GM19468 (cell line): ENCODE measurements at regions not wholly inside any gene's neighbourhood (a gene's known extent, or its start where the extent isn't known, plus 50 kb on each side); places are given as distances from the start of the nearest gene placed in this dataset.
A peak's percentile ranks its signal among the peaks of the same experiment; 100 is the strongest.

Experiments
- ATAC-seq: cut with Tn5 transposase; IDR thresholded peaks from one replicate; pipeline ENCODE4 v1.9.1; 2021; ENCODE audit warnings: mild to moderate bottlenecking, moderate library complexity, moderate number of reproducible peaks; ENCODE audit not compliant: unreplicated experiment; ENCODE audit errors: extremely low read depth

DNA sequence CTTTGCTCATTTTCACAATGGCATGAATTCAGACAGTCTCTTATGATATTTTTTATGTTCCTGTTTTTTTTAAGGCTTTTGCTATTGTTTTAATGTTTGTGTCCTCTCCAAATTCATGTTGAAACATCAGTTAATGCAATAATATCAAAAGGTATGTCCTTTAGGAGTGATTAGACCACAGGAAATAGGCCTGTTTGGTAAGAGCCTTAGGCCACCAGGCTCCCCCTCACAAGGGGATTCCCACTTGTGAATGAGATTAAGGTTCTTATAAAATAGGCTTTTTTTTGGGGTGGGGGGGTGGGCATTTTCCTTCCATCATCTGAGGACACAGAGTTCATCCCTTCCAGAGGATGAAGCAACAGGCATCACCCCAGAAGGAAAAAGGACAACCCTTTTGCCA lies 2074.2 kb upstream of the C9orf72 start:
- ATAC-seq: no peak

DNA sequence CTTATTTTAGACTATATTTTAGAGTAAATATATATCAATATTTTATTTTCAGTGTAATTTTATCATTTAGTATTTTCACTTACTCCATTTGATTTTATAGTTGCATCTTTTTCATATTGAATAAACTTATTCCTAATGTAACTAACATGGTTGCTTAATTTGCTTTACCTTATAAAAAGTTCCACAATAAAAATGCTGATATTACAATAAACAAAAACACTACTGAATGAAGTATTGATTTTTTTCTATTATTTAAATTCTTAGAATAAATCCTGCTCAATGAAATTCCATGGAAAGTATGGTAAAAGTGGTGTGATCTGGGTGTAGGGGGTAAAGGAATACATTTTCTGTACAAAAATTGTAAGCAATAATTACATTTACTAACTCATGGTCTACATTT lies 2074.9 kb upstream of the C9orf72 start:
- no peak for ATAC-seq

DNA sequence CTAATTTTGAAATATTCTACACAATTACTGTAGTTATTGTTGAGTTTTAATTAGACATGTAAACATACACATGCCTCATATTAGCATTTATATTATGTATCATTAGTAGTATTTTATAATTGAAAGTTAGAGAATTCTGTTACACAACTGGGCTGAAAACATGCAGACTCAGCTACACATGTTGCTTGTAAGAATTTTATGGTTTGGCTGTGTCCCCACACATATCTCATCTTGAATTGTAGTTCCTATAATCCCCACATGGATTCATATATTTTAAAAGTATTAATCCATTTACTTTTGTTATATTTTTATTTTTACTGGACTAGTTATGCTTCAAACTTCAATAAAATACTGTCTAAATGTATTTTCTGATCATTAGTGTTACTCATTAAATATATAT lies 2075.3 kb upstream of the C9orf72 start:
- ATAC-seq: no peak

DNA sequence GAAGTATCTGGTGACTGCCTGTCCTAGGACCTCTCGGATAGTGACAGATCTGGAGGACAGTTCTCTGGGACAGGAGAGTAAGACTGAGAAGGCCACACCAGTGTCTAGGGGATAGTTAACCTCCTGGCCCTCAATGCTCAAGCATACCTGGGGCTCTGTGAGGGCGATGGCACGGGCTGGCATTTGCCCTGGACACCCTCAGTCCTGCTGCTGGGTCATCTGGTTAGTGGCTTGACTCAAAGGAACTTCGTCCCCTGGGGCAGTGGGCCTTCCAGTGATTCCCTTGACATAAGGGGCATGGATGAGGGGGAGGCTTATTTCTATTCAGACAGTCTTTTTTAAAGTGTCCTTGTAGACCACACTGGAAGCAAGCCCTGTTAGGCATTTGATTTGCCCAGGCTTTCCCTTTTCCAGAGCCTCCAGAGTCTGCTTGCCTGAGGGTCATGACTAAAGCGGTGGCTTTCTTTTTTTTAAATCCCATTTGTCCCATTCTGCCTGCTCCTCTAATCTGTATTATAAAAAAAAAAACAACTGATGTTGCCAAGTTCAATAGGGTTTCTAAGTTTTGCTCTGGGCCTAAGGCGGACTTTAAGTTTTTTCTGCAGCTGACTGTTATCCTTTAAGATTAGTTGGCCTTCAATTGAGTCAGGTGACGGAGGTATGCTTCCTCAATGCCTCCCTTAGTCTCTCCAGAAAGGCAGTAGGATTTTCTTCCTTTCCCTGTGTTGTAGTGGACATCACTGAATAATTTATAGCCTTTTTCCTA lies 2083.5 kb upstream of the C9orf72 start:
- no peak for ATAC-seq

DNA sequence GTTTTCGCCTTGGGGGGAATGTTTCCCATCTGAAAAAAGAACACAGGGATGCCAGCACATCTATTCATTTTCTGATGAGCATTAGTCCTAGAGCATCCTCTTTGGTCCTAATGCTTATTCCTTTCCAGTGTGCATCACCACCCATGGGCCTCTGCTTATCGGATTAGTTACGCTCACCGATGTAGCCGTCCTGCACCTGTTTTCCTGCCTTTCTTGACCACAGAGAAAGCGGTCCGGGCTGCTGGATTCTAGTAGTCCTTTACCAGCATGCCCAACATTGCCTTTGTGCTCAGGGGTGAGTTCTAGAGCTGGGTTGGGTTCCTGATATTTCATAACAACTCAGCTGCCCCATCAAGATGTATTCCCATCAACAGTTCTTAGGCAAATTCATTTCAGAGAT lies 2084.5 kb upstream of the C9orf72 start:
- no peak for ATAC-seq

DNA sequence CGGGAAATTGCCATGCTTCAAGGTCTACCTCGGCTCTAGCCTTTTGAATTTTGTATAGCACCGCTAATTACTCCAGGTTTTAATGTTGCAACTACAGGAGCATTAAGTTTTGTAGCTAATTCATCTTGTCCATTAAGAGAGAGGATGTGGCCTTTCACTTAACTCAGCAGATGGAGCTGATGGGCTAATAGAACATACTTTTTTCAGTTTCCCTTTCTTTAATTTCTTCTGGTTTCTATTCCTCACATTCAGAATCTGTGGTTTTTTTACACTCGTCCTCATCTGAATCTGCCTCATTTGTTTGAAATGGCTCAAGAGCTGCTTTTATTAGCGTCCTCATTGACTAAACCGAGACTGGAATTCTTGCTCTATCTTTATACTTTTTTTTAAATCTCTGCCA lies 2085.7 kb upstream of the C9orf72 start:
- ATAC-seq: no peak

DNA sequence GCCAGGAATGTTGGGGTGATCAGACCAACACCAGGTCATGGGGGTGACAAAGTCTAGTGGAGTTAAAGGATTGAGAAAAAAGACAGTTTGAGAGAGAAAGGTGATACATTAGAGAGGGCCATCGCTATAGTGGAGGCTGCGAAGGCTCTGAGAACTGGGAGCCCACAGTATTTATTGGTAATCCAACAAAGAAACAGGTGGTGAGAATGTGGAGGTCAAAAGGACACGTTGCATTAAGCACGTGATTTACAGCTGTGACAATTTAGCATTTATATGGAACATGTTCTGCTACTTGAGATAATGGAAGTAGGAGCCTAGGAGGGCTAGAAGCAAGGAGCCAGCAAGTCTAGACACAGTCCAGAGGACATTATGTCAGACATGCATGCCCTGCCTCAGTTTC lies 2086.5 kb upstream of the C9orf72 start:
- ATAC-seq: no peak

DNA sequence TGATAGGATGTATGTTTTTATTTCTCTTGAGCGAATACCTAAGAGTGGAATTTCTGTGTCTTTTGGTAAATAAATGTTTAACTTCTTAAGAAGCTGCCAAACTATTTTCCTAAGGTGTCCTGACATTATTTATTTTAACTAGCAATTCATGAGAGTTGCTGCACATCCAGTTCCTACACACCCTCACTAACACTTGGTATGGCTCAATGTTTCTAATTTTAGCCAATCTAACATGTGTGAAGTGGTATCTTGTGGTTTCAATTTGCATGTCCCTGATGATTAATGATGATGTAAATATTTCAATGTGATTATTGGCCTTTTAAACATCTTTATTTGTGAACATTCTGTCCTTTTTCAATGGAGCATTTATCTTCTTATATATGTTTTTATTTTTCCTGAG lies 2095.5 kb upstream of the C9orf72 start:
- ATAC-seq: no peak

DNA sequence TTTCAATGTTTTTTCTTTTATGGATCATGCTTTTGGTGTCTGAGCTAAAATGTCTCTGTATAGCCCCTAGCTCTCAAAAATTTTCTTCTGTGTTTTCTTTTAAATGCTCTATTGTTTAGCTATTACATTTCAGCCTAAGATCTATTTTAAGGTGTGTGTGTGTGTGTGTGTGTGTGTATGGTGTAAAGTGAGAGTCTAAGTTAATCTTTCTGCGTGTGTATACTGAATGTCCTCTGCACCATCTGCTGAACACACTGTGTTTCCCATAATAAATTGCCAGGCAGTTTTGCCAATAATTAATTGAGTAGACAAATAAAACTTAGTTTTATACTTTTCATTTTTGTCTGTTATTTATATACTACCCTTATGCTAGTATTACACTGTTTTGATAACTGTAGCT lies 2096.3 kb upstream of the C9orf72 start:
- no peak for ATAC-seq

DNA sequence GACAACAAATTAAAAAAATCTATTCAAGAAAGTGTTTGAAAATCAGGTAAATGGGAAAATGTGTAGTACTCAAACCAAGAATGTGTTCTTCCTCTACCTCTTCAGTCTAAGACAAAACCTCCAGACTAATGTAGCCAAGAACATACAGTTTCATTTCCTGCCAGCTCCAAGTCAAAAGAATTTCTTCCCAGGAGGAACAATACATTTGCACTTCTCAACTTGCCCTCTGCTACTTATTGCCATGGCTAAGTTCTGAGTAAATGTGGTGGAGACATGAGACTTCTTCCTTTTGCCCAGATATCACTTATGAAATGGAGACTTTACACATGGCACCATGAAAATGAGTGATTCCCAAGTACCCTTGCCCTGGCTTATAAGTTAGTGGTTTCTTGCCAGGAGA lies 2112.2 kb upstream of the C9orf72 start:
- no peak for ATAC-seq

DNA sequence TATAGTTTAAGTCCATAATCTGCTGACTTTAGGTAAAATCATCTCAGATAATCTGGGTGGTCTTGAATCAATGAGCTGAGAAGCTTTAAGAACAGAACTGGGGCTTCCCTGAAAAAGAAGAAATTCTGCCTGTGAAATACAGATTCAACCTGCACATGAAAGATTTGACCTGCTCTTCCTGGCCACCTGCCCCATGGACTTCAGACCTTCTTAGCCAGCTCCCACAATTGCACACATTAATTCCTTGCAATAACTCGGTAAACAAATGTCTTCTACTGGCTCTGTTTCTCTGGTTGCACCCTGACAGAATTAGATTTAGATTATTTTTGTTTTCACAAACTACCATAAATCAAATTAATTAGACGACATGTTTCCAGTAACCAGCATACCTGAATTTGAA lies 2117.9 kb upstream of the C9orf72 start:
- no peak for ATAC-seq

DNA sequence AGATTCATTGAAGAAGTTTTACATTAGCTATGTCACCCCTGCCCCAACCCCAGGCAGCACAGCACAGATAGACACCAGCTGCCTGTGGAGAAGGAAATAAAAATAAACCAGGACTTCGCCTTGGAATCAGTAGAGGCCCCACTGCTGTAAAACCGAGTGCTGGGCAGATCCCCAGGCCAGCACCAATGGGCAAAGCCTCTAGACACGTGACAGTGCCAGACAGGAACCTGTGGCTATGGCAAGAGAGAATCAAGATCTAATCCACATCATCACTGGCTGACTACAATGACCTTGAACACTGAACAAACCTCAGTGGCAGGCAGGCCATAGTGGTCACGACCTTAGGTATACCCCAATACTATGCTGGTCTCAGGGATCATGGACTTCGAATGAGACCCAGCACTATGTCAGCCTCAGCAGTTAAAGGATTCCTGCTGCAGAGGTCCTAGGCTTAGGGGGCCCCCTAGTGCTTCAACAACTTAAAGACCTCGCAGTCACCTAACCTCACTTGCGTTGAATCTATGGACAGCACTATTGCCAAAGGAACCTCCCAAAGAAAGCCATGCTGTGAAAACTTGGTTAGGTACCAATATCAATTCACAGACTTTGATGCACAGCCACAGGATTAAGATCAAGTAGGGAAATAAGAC lies 2118.6 kb upstream of the C9orf72 start:
- ATAC-seq: no peak

DNA sequence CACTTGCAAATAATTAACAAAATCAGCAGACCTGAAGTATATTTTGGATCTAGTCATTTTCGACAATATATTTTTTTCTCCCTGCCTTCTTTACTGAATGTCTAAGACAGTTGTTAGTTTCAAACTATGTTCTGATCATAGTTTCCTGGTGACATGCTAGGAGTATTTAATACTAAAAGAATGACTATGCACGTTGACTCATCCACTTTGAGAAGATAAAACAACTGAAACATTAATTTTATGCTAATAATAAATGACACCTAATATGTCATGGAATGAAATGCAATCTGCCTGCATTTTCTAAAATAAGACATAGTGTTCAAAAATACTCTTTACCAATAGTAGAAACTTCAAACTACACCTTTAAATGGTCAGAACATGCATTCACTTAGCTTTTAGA lies 2123.7 kb upstream of the C9orf72 start:
- ATAC-seq: no peak

DNA sequence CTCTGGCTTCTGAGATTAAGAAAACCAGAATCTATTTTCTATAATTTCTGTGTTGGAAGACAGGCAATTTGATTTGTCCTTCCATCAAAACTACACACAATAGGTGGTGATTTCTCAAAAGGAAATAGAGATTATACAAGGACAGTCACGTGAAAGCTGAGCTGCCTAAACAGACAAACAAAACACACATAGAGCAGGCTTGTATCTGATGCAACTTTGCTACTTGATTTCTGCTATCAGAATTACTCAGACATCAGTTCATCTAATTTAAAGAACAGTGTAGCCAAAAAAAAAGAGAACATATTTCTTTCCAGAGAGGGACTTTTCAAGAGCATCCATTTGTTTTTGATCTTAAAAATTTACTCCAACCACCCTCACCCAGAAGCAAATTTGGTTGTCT lies 2128.3 kb upstream of the C9orf72 start:
- ATAC-seq: no peak

DNA sequence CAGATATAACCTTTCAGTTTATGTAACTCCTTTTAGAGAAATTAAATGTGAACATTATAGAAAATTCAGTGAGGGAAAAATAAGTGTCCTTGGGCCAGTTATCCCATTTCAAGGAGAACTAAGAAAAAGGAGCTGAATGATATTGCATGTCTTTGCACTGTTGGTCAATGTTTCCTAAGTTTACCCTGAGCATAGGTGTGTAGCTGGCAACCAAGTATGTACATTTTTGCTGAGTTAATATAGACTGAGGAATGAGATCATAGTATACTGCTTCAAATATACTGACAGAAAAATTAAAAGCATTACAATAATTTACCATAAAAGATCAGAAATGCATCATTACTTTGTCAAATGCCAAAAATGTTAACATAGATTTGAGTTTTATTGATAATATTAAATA lies 2128.7 kb upstream of the C9orf72 start:
- no peak for ATAC-seq

DNA sequence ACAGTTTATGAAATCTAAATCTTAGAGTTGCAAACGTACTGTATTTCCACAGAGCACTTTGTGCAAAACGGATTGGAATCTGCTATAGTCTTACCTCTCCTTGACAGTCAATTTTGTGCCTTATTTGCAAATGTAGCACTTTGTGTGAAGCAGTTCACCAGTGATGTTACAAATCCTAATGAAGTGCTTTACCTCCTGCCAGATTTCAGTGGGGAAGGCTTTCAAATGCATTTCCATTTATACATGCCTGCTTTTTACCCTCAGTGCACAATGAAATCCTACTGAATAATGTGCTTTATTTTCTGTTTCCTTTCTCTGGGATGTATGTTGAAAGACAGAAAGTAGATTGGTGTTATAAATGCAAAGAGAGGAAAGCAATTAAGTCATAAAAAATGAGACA lies 2141.6 kb upstream of the C9orf72 start:
- no peak for ATAC-seq

DNA sequence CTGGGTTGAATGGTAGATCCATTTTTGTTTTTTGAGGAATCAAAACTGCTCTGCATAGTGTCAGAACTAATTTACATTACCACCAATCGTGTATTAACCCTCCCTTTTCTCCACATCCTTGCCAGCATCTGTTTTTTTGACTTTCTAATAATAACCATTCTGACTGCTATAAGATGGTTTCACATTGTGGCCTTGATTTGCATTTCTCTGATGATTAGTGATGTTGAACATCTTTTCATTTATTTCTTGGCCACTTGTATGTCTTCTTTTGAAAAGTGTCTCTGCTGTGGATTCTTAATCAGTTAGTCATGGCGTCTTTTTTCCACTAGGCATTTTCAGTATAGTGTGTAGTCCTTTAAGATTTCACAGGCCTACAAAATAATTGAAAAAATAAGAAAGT lies 2144.3 kb upstream of the C9orf72 start:
- peak; percentile 32 for ATAC-seq

DNA sequence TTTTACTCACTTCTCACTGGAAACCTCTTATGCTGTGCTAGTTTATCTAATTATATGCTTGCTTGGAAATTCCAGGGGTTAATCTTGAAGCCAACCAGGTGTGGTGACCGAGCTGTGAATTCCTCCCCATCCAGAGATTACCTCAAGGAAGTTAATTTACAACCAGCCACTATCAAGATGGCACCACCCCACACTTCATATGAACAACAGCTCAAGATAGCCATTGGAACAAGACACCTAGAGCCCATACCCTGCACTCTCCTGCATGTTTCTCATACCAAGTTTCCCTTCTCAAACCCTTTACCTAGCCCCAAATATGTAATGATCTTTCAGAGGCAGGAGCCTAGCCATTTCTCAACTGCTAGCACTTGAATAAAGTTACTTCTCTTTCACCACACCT lies 2156.9 kb upstream of the C9orf72 start:
- ATAC-seq: no peak

DNA sequence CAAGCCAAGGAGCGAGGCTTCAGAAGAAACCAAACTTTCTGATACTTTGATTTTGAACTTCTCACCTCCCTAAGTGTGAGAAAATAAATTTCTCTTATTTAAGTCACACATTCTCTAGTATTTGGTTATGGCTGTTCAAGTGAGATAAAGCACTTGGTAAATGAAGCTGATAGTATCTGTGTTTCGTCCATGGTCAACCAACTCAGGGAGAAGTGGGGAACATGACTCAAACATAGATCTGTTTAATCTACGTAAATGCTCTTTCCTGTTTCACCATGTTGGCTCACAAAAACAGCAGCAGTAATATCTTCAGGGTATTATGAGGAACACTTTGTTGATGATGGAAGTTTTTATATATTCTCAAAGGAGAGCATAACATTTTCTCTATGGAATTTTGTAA lies 2167.2 kb upstream of the C9orf72 start:
- no peak for ATAC-seq

DNA sequence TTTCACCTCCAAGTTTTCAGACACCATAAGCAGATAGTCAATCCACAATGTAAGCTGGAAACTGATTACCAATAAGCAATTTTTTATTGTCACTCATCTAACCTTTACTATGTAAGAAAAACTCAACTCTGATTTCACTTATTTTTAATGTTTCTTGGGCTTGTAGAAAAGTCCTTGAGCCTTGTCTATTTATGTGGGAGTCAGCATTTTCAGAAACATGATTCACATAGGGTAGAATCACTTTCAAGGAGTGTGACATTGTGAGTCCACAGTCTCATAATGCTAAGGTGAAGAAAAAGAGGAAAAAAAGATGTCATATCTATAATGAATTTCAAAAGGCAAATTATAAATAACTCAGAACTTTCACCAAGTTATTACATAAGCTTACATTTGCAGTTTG lies 2167.9 kb upstream of the C9orf72 start:
- ATAC-seq: no peak

DNA sequence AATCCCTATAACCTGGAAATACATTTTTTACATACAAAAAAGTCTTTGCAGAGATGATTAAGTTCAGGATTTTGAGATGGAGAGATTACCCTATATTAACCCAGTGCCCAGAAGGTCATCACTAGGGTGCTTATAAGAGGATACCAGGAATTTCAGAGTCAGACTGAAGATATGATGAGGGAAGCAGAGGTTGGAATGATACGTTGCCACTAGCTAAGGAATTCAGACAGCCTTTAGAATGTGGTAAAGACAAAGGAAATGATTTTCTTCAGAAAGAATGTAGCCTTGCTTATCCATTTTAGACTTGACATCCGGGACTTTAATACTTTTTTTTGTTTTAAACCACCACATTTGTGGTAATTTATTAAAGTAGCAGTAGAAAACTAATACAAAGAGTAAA lies 2176.8 kb upstream of the C9orf72 start:
- ATAC-seq: no peak

DNA sequence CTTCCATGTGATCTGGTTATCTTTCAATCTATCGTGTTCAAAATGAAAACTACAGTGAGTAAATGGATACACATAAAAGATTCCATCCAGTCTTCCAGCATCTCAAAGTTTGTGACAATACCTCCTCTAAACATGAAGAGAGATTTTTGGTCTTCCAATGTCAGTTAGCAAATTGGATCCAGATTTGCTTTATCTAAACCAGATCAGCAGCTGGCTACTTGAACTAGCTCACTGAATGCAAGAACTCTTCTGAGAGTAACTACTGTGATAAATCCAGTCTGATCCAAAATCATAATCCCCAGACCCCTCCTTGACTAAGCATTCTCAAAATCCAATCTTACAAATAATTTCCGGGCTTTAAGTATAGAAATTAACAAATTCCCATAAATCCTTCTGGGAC lies 2177.9 kb upstream of the C9orf72 start:
- ATAC-seq: no peak
